ENCODE measurements at regions not wholly inside any gene's neighbourhood (a gene's known extent, or its start where the extent isn't known, plus 50 kb on each side); places are given as distances from the start of the nearest gene placed in this dataset.
"Not testable (repeated sequence)": the region's sequence is repeated elsewhere in the genome, so short reads cannot be mapped to it uniquely, and the experiment has no call there.

GRCh38 chr7:112584290-112584689, 103.5 kb downstream of the LSMEM1 start (continued):
- no peak for TF ChIP-seq NFIC (IDR thresholded peaks at IDR 0.05; ENCODE audit: borderline replicate concordance)
- no peak for TF ChIP-seq MXI1 (IDR thresholded peaks at IDR 0.05; ENCODE audit: low read depth, low read length)
- no peak for TF ChIP-seq POLR2AphosphoS5 (IDR thresholded peaks at IDR 0.05; ENCODE audit: low read depth, low read length)
- TF ChIP-seq TCF12 (IDR thresholded peaks at IDR 0.05) = no peak
- TF ChIP-seq JUND (IDR thresholded peaks at IDR 0.05) = no peak
- no peak for TF ChIP-seq GATA2 (CRISPR knock-in tag; IDR thresholded peaks at IDR 0.05)
- TF ChIP-seq CTCF (IDR thresholded peaks at IDR 0.05) = no peak
- no peak for TF ChIP-seq SMC3 (IDR thresholded peaks at IDR 0.05; ENCODE audit: low read depth, low read length)

GRCh38 chr7:112587504-112587903, 106.7 kb downstream of the LSMEM1 start:
- CTCF ChIA-PET = interaction anchor here (0.6 kb wide), 1 partner anchor 69 kb away, joined by 3 read pairs; no protein-coding TSS in a partner anchor
- no peak for DNase-seq
- Histone ChIP-seq H3K9me3 (no peaks in the 10 kb centered on the region), H2AFZ (ENCODE audit: low read depth) (no peak overlapping the region), H3K9ac (no peak overlapping the region), H3K36me3 (replicated peaks in 1 of 2; ENCODE audit: control insufficient read depth in 1 of 2, insufficient read depth in 2 of 2, low read length in 1 of 2) (no peaks in the 10 kb centered on the region), H3F3A (replicated peaks; ENCODE audit: insufficient read depth) (no peaks in the 10 kb centered on the region), H3K27ac (ENCODE audit: low read depth in 2 of 2, low read length in 1 of 2) (no peak overlapping the region), H3K79me2 (ENCODE audit: insufficient read depth) (no peaks in the 10 kb centered on the region), H3K4me3 (ENCODE audit: low read depth in 2 of 2, low read length in 1 of 2) (no peak overlapping the region), H3K27me3 (ENCODE audit: insufficient read depth) (no peaks in the 10 kb centered on the region), H4K20me1 (ENCODE audit: insufficient read depth) (no peaks in the 10 kb centered on the region), H3K4me1 (ENCODE audit: control insufficient read depth in 1 of 2, insufficient read depth in 2 of 2, low read depth in 1 of 2, low read length in 1 of 2) (no peaks in the 10 kb centered on the region), H3K4me2 (no peak overlapping the region), H3K9me2 (no peaks in the 10 kb centered on the region)
- POLR2A ChIA-PET = no interaction called here
- TF ChIP-seq SIN3A (IDR thresholded peaks at IDR 0.05; ENCODE audit: borderline replicate concordance, low read depth, low read length) (no peak), YY1 (IDR thresholded peaks at IDR 0.05; ENCODE audit: low read depth) (no peak), RFX5 (IDR thresholded peaks at IDR 0.05; ENCODE audit: low read length) (no peak), TAF1 (IDR thresholded peaks at IDR 0.05; ENCODE audit: borderline replicate concordance, low read depth, low read length) (no peak), USF1 (IDR thresholded peaks at IDR 0.05; ENCODE audit: borderline replicate concordance, low read depth) (no peak), EP300 (IDR thresholded peaks at IDR 0.05; ENCODE audit: borderline replicate concordance in 1 of 2, low read depth in 1 of 2, low read length in 1 of 2) (no peak), TCF12 (IDR thresholded peaks at IDR 0.05) (no peak), ELF1 (IDR thresholded peaks at IDR 0.05) (no peak)
- WGBS (ENCODE audit: low lambda C conversion rate) = 78% methylated on average over 3 of the region's 4 CpGs

GRCh38 chr7:112592565-112593263, 111.9 kb downstream of the LSMEM1 start:
- not testable (repeated sequence) for H3K4me2 ChIP-seq

More at GRCh38 chr7:112592565-112593263, 111.9 kb downstream of the LSMEM1 start:
- DNase-seq; CTCF ChIA-PET; H2AFZ ChIP-seq (ENCODE audit: low read depth); H3K27me3 ChIP-seq (ENCODE audit: insufficient read depth); H4K20me1 ChIP-seq (ENCODE audit: insufficient read depth); H3K9ac ChIP-seq; H3K79me2 ChIP-seq (ENCODE audit: insufficient read depth); H3K9me2 ChIP-seq; H3K9me3 ChIP-seq; H3K4me3 ChIP-seq (ENCODE audit: low read depth in 2 of 2, low read length in 1 of 2); POLR2A ChIA-PET; H3K36me3 ChIP-seq (replicated peaks in 1 of 2; ENCODE audit: control insufficient read depth in 1 of 2, insufficient read depth in 2 of 2, low read length in 1 of 2): not testable (repeated sequence)
- Histone ChIP-seq H3K4me1 (ENCODE audit: control insufficient read depth in 1 of 2, insufficient read depth in 2 of 2, low read depth in 1 of 2, low read length in 1 of 2) (peaks cover 0 to 11% of the 10 kb centered on the region in 2 experiments; a peak in 2 of 4 replicates), H3F3A (replicated peaks; ENCODE audit: insufficient read depth) (peaks cover 11% of the 10 kb centered on the region), H3K27ac (ENCODE audit: low read depth in 2 of 2, low read length in 1 of 2) (peak overlapping the region in 1 of 2 experiments; percentile 24; a peak in 1 of 4 replicates)
- WGBS (ENCODE audit: low lambda C conversion rate) = 82% methylated on average over 4 of the region's 4 CpGs

Data from SK-N-SH (cell line).